A549 (cell line): ENCODE measurements at regions not wholly inside any gene's neighbourhood (a gene's known extent, or its start where the extent isn't known, plus 50 kb on each side); places are given as distances from the start of the nearest gene placed in this dataset.

Experiments used
- ATAC-seq, 2 experiments: fragments of 200-7000 bp in 1 of 2; fragments of >200 bp in 1 of 2; cut with Nextera tagmentation in 1 of 2; cut with Tn5 transposase in 1 of 2; 3 replicates each; pipeline versions ENCODE4 v1.8.0 to v1.9.1; 2018 to 2020; ENCODE audit warnings: mild to moderate bottlenecking in 1 of 2, moderate library complexity in 1 of 2
- CTCF ChIA-PET: fragments of 300-600 bp; sonication (Branson Sonifier 250); formaldehyde crosslinking; extraction: SDS; loops from one replicate; lab custom pipeline; 2021; ENCODE audit warnings: antibody characterized with exemption, inconsistent platforms; lab: Yijun Ruan, JAX
- POLR2A ChIA-PET: fragments of 350-600 bp; formaldehyde crosslinking; extraction: SDS; loops from one replicate; lab custom pipeline; 2021; ENCODE audit warnings: antibody characterized with exemption, inconsistent platforms; lab: Yijun Ruan, JAX
- DNase-seq, 2 experiments: peaks; one replicate each; pipeline versions ENCODE4 v3.0.0 to v3.0.0-alpha.2; 2011 to 2016; ENCODE audit warnings: low read depth in 1 of 2, low spot score in 1 of 2
- FAIRE-seq: peaks from 2 replicates; lab custom pipeline; 2011; peaks lifted over from hg19 to GRCh38; lab: Jason Lieb, UNC
- H3K27ac ChIP-seq, 2 experiments: fragments of >200 bp; sonication (Bioruptor Twin); formaldehyde crosslinking; 3 replicates each; pipeline ENCODE4 v1.5.1; 2016 to 2017
- H3K4me1 ChIP-seq: fragments of >200 bp; sonication (Bioruptor Twin); formaldehyde crosslinking; 3 replicates; pipeline ENCODE4 v1.6.1; 2016
- H3K4me2 ChIP-seq: fragments of >200 bp; sonication (Bioruptor Twin); formaldehyde crosslinking; 3 replicates; pipeline ENCODE4 v1.6.1; 2016
- H3K4me3 ChIP-seq: fragments of >200 bp; sonication (Bioruptor Twin); formaldehyde crosslinking; 3 replicates; pipeline ENCODE4 v1.5.1; 2016
- H3K9me3 ChIP-seq: fragments of >200 bp; sonication (Bioruptor Twin); formaldehyde crosslinking; 3 replicates; pipeline ENCODE4 v1.6.1; 2016
- CBX2 ChIP-seq: fragments of 200-600 bp; sonication (generic); IDR thresholded peaks from 2 replicates; pipeline ENCODE4 v1.6.1; 2016; ENCODE audit warnings: low read depth, mild to moderate bottlenecking, borderline replicate concordance
- CEBPB ChIP-seq, 2 experiments: fragments of >200 bp in 1 of 2; sonication (Bioruptor Twin) in 1 of 2; formaldehyde crosslinking in 1 of 2; IDR thresholded peaks; 2 replicates each; pipeline ENCODE4 v1.6.1; 2012 to 2016
- EHMT2 ChIP-seq: fragments of 200-600 bp; sonication (generic); IDR thresholded peaks from 2 replicates; pipeline ENCODE4 v1.6.1; 2016; ENCODE audit warnings: antibody characterized with exemption, low read depth, mild to moderate bottlenecking, moderate library complexity
- EP300 ChIP-seq, 2 experiments: fragments of >200 bp; sonication (Bioruptor Twin); formaldehyde crosslinking; IDR thresholded peaks; 2 replicates in 1 of 2; 3 replicates in 1 of 2; pipeline ENCODE4 v1.6.1; 2016 to 2017
- FOSL2 ChIP-seq, 2 experiments: fragments of 450-650 bp in 1 of 2; fragments of >200 bp in 1 of 2; sonication (Bioruptor Twin) in 1 of 2; formaldehyde crosslinking; IDR thresholded peaks; 2 replicates each; pipeline versions ENCODE4 v1.5.0 to v1.6.1; 2016 to 2020; ENCODE audit warnings: mild to moderate bottlenecking in 1 of 2, moderate library complexity in 1 of 2
- HEYL ChIP-seq: fragments of 250-450 bp; sonication (Bioruptor Pico); IDR thresholded peaks from 2 replicates; pipeline ENCODE4 v1.8.0; 2021; ENCODE audit warnings: mild to moderate bottlenecking, moderate library complexity
- JUN ChIP-seq, 2 experiments: fragments of >200 bp; sonication (Bioruptor Twin); formaldehyde crosslinking; IDR thresholded peaks; 2 replicates in 1 of 2; 3 replicates in 1 of 2; pipeline ENCODE4 v1.6.1; 2016 to 2017
- KDM5A ChIP-seq: fragments of 200-600 bp; sonication (generic); IDR thresholded peaks from 2 replicates; pipeline ENCODE4 v1.6.1; 2016; ENCODE audit warnings: antibody characterized with exemption, mild to moderate bottlenecking
- MAFK ChIP-seq: fragments of 450-650 bp; IDR thresholded peaks from 2 replicates; pipeline ENCODE4 v1.6.1; 2014; ENCODE audit not compliant: partially characterized antibody
- POLR2AphosphoS2 ChIP-seq: conservative IDR thresholded peaks from 2 replicates; pipeline ENCODE4 v1.6.1; 2012; ENCODE audit warnings: low read length, improper control_type of control experiment, inconsistent platforms
- ZFP36 ChIP-seq: fragments of 450-650 bp; IDR thresholded peaks from 2 replicates; pipeline ENCODE4 v1.6.1; 2014; ENCODE audit warnings: borderline replicate concordance; ENCODE audit not compliant: partially characterized antibody
- ZSCAN20 ChIP-seq: fragments of 250-450 bp; sonication (Bioruptor Pico); IDR thresholded peaks from 2 replicates; pipeline ENCODE4 v1.8.0; 2022; ENCODE audit warnings: mild to moderate bottlenecking, moderate library complexity
- TF ChIP-seq, protein P1 (sequence below): fragments of 450-650 bp; IDR thresholded peaks from 2 replicates; pipeline ENCODE4 v1.6.1; 2014; ENCODE audit warnings: antibody characterized with exemption
- TF ChIP-seq, protein P2 (sequence below): fragments of 150-350 bp; IDR thresholded peaks from 2 replicates; pipeline ENCODE4 v1.6.1; 2014; ENCODE audit warnings: low read depth, mild to moderate bottlenecking, low read length
- TF ChIP-seq, protein P3 (sequence below): IDR thresholded peaks from 2 replicates; pipeline ENCODE4 v1.6.1; 2012
- TF ChIP-seq, protein P4 (sequence below): fragments of 250-450 bp; sonication (Bioruptor Pico); IDR thresholded peaks from 2 replicates; pipeline ENCODE4 v1.5.0; 2020; ENCODE audit warnings: low read depth, mild to moderate bottlenecking, moderate library complexity
- TF ChIP-seq, protein P5 (sequence below): fragments of 250-450 bp; sonication (Bioruptor Pico); IDR thresholded peaks from 2 replicates; pipeline ENCODE4 v1.5.0; 2021; ENCODE audit warnings: mild to moderate bottlenecking, moderate library complexity, borderline replicate concordance
- TF ChIP-seq, protein P6 (sequence below): IDR thresholded peaks from 2 replicates; pipeline ENCODE4 v1.6.1; 2012

DNA sequence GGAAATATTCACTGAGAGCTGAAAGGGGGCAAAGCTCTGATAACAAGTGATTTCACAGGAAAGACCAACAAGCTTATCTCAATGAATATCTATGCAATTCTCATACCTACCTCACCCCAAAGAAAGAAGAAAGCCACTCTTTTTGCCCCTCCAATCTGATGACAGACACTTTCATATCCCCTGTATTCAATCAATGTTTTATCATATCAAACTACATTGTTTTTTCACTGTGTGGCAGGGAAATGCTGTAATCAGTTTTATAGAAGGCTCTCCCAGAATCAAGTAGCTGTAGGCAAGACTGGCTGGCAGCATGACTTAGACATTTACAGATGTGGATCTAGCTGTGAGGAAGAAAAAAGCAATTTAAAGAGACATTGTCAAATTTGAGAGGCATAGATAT, 81.3 kb upstream of the PIK3C3 start:
- FAIRE-seq: no peak
- ChIA-PET POLR2A (no interaction called here), CTCF (interaction anchor here (0.6 to 0.8 kb wide), 2 partner anchors 19 to 30 kb away, joined by 3 read pairs; no protein-coding TSS in a partner anchor)
- H3K4me2 ChIP-seq: no peak overlapping the region
- no peaks in the 10 kb centered on the region for H3K9me3 ChIP-seq
- H3K4me1 ChIP-seq: no peaks in the 10 kb centered on the region
- no peak overlapping the region for H3K4me3 ChIP-seq
- no peak for TF ChIP-seq FOSL2 (IDR thresholded peaks at IDR 0.05)
- no peak for TF ChIP-seq FOSL2 (CRISPR knock-in tag; IDR thresholded peaks at IDR 0.05)
- no peak for TF ChIP-seq JUN (IDR thresholded peaks at IDR 0.05)
- TF ChIP-seq ZSCAN20 (CRISPR knock-in tag): no peak
- TF ChIP-seq, protein P1, sequence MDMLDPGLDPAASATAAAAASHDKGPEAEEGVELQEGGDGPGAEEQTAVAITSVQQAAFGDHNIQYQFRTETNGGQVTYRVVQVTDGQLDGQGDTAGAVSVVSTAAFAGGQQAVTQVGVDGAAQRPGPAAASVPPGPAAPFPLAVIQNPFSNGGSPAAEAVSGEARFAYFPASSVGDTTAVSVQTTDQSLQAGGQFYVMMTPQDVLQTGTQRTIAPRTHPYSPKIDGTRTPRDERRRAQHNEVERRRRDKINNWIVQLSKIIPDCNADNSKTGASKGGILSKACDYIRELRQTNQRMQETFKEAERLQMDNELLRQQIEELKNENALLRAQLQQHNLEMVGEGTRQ: no peak
- no peak for TF ChIP-seq MAFK
- TF ChIP-seq, all 56 proteins: peak for 0
- no peak overlapping the region for H3K27ac ChIP-seq
- no peak for ATAC-seq
- DNase-seq: no peak

DNA sequence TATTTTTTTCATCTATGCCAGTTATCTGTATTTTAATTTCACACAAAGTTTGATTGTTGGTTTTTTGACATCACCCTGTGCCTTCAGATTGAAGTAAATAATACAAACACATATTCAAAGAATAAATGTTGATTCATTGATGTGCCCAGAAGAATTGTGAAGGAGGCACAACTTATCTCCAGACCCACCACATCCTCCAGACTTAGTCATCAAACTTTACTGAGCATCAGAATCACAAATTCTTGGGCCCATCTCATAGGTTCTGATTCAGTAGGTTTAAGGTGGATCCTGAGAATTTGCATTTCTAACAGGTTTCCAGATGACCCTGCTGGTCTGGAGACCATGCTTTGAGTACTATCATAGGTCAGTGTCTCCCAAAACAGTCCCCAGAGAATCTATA, 82.8 kb upstream of the PIK3C3 start:
- H3K4me3 ChIP-seq: no peak overlapping the region
- no peaks in the 10 kb centered on the region for H3K9me3 ChIP-seq
- ChIA-PET CTCF (interaction anchor here (1.3 kb wide), 1 partner anchor 17 kb away, joined by 3 read pairs; no protein-coding TSS in a partner anchor), POLR2A (no interaction called here)
- no peak for DNase-seq
- H3K4me1 ChIP-seq: no peaks in the 10 kb centered on the region
- H3K27ac ChIP-seq: no peak overlapping the region
- no peak for FAIRE-seq
- no peak for ATAC-seq
- H3K4me2 ChIP-seq: no peak overlapping the region
- TF ChIP-seq EHMT2 (no peak), KDM5A (no peak), CEBPB (IDR thresholded peaks at IDR 0.05) (no peak), ZFP36 (no peak), CBX2 (no peak), HEYL (CRISPR knock-in tag) (no peak), POLR2AphosphoS2 (no peak), EP300 (IDR thresholded peaks at IDR 0.05) (no peak)
- TF ChIP-seq, protein P2, sequence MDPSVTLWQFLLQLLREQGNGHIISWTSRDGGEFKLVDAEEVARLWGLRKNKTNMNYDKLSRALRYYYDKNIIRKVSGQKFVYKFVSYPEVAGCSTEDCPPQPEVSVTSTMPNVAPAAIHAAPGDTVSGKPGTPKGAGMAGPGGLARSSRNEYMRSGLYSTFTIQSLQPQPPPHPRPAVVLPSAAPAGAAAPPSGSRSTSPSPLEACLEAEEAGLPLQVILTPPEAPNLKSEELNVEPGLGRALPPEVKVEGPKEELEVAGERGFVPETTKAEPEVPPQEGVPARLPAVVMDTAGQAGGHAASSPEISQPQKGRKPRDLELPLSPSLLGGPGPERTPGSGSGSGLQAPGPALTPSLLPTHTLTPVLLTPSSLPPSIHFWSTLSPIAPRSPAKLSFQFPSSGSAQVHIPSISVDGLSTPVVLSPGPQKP: no peak
- TF ChIP-seq, protein P3, sequence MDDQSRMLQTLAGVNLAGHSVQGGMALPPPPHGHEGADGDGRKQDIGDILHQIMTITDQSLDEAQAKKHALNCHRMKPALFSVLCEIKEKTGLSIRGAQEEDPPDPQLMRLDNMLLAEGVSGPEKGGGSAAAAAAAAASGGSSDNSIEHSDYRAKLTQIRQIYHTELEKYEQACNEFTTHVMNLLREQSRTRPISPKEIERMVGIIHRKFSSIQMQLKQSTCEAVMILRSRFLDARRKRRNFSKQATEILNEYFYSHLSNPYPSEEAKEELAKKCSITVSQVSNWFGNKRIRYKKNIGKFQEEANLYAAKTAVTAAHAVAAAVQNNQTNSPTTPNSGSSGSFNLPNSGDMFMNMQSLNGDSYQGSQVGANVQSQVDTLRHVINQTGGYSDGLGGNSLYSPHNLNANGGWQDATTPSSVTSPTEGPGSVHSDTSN: no peak
- TF ChIP-seq, protein P4, sequence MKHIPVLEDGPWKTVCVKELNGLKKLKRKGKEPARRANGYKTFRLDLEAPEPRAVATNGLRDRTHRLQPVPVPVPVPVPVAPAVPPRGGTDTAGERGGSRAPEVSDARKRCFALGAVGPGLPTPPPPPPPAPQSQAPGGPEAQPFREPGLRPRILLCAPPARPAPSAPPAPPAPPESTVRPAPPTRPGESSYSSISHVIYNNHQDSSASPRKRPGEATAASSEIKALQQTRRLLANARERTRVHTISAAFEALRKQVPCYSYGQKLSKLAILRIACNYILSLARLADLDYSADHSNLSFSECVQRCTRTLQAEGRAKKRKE (CRISPR knock-in tag): no peak
- TF ChIP-seq, protein P5, sequence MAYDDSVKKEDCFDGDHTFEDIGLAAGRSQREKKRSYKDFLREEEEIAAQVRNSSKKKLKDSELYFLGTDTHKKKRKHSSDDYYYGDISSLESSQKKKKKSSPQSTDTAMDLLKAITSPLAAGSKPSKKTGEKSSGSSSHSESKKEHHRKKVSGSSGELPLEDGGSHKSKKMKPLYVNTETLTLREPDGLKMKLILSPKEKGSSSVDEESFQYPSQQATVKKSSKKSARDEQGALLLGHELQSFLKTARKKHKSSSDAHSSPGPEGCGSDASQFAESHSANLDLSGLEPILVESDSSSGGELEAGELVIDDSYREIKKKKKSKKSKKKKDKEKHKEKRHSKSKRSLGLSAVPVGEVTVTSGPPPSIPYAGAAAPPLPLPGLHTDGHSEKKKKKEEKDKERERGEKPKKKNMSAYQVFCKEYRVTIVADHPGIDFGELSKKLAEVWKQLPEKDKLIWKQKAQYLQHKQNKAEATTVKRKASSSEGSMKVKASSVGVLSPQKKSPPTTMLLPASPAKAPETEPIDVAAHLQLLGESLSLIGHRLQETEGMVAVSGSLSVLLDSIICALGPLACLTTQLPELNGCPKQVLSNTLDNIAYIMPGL (CRISPR knock-in tag): no peak
- TF ChIP-seq, protein P6, sequence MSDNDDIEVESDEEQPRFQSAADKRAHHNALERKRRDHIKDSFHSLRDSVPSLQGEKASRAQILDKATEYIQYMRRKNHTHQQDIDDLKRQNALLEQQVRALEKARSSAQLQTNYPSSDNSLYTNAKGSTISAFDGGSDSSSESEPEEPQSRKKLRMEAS: no peak
